HG02970 (cell line): ENCODE measurements at regions not wholly inside any gene's neighbourhood (a gene's known extent, or its start where the extent isn't known, plus 50 kb on each side); places are given as distances from the start of the nearest gene placed in this dataset.

Source experiments
- ATAC-seq: cut with Tn5 transposase; IDR thresholded peaks from one replicate; pipeline ENCODE4 v1.9.1; 2021; ENCODE audit warnings: mild to moderate bottlenecking, moderate library complexity, moderate number of reproducible peaks; ENCODE audit not compliant: unreplicated experiment, low FRiP score

GRCh38 chr16:80060470-80060869 lies 459.9 kb upstream of the MAF start:
- ATAC-seq: no peak

DNA sequence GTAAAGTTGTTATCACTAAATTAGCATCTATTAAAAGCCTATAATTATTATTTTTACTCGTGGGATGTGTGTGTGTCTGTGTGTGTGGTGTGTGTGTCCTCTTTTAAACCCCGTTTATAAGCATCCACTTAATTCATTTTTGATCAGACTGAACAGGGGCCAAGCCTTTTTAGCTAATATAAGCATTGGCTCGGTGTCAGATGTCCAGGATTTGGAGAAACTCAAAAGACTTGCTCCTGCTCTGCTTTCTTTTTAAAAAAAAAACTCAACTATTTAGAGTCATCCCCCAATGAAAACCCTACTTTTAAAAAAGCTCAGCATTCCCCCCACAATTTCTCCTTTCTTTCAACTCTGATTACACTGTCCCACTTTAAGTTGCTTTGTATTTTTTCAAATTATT lies 459.3 kb upstream of the MAF start:
- no peak for ATAC-seq

DNA sequence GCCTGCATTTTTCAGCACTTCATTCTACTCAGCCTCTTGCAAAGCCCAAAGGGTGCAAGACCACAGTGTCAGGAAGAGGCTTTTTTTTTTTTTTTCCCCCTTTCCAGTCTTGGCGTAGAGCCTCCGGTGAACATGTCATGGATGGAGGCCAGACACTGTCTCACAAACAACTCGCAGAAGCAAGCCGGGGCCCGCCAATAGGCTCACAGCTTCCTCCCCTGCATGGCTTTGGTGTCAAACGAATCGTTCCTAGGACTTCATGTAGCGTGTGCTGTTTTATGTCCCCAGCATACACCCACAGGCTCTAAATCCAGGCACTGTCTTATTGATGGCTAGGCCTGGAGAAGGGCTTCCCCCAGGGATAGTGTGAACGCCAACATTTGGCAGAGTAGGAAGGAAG lies 457.7 kb upstream of the MAF start:
- no peak for ATAC-seq

DNA sequence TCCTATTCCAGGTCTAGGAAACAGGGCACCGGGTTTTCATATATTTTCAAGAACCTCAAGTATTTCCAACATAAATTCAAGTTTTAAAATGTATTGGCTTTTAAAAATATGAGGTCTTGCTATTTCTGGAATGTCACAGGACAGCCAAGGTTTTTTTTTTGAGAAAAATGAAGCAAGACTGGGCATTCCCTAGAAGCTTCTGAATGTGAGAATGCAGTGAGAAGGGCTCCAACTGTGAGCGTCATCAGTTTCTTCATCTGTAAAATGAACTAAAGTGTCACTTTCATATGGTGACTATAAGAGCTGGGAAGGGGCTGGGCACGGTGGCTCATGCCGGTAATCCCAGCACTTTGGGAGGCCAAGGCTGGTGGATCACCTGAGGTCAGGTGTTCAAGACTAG lies 455.8 kb upstream of the MAF start:
- ATAC-seq: no peak

GRCh38 chr16:80055831-80056230 lies 455.3 kb upstream of the MAF start:
- ATAC-seq: no peak

DNA sequence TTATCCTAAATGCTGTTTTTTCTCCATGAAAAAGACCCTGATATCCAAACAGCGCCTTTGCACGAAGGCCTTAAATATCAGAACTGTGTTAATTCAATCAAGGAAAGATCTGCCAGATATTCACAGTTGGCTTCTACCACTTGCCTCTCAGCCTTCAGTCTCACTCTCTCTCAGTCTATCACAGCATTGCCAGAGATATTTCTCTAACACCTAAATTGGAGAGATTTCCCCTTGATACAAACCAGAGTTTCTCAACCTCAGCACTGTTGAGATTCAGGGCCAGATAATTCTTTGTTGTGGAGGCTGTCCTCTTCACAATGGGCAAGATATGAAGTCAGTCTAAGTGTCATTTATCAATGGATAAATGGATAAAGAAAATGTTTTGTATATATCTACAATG lies 454.1 kb upstream of the MAF start:
- ATAC-seq: no peak

DNA sequence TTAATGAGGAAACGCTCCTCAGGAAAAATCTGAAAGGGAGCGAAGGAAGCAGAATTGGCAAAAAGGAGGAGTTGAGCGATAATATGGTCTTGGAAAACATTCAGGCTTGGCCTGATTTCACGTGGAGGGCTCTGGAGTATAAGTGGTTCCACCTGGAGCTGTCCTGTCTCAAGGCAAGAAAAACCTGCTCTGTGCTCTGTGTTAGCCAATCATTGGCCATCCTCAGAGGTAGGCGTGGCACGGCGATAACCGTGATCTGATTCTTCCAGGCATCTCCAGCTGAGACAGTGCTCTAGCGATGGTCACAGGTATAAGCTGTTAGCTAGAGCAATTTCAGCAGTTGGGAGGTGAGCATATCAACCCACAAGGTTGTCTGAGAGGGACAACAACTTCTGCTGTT lies 450.5 kb upstream of the MAF start:
- ATAC-seq: no peak

GRCh38 chr16:80048250-80048649 lies 447.7 kb upstream of the MAF start:
- no peak for ATAC-seq

DNA sequence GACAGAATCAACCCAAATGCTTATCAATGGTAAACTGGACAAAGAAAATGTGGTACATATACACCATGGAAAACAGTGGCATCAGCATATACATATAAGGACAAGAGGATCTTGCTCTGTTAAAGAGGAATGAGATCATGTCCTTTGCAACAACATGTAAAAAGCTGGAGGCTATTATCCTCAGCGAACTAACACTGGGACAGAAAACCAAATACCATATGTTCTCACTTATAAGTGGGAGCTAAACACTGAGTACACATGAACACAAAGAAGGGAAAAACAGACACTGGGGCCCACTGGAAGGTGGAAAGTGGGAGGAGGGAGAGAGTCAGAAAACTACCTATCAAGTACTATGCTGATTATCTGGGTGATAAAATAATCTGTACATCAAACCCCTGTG lies 447.3 kb upstream of the MAF start:
- ATAC-seq: no peak

DNA sequence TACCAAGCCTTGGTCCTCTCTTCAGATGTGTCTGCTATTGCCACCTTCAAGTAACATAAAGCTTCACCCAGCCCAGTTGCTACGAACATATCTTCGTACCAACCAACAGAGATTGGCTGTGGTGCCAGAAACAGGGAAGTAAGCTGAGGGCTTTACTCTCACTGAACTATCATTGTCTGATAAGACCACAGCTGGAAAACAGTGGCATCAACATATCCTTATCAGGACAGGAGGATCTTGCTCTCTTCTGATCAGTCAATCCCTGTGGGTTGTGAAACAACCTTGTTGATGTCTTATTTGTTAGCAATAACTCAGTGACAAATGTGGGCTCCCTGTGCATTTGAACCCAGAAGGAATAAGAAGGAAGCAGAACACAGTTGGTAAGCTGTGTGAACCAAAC lies 446.3 kb upstream of the MAF start:
- ATAC-seq: no peak

DNA sequence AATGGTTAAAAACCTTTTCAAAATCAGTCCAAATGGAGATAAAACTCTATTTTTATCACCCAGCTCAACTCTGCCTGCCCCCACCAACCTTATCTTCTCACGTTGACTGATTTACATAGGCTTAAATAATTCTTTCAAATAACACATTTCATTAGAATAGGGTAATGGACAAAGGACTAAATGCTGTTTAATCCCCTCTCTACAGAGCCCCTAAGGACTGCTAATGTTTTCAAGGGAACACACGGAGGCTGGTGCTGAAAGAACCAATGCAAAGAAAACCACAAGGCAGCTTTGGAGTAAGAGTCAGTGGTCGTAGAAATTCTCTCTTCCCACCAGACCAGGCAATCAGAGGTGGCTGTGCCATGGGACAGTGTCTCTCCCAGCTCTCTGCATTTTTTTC lies 445.7 kb upstream of the MAF start:
- no peak for ATAC-seq

- ATAC-seq: no peak
These were observed 445.3 kb upstream of the MAF start for GRCh38 chr16:80045861-80046260.

DNA sequence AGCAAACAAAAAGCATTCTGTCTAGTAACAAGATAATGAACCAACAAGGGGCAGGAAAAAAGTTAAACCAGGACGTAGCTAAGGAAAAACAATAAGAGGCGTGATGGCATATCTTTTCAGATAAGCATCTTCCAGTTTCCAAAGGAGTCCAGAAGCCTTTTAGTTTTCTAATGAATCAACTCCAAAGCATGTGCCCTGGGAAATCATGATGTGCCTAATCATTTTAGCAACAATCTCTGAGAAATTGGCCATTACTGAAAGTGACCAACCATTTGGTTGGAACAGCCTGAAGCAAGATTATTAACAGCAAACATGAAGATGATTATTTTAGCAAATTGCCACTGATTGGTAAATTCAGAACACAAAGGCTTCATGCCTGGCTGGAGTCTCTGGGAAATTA lies 440.9 kb upstream of the MAF start:
- ATAC-seq: no peak

DNA sequence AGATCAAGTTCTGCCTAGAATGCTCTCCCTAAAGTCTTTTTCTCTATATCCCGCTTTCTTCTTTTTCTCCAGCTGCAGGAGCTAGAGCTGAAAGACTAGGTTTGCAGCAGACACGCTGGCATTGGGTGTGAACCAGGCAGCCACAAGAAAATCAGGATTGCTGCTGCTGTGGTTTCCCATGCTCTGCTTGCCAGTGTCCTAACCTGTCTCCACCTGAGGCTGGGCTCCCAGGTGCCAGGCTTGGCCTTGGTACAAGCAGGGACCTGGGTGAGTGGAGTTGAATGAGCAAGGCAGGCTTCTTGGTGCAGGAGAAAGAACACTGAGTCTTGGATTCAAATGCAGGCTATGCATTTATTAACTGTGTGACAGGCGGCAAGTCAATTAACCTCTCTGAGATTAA lies 440.3 kb upstream of the MAF start:
- no peak for ATAC-seq

GRCh38 chr16:80040413-80040812 lies 439.9 kb upstream of the MAF start:
- ATAC-seq: no peak

- no peak for ATAC-seq
These were observed 439.2 kb upstream of the MAF start for GRCh38 chr16:80039777-80040176.

GRCh38 chr16:80038566-80038965 lies 438.0 kb upstream of the MAF start:
- no peak for ATAC-seq

DNA sequence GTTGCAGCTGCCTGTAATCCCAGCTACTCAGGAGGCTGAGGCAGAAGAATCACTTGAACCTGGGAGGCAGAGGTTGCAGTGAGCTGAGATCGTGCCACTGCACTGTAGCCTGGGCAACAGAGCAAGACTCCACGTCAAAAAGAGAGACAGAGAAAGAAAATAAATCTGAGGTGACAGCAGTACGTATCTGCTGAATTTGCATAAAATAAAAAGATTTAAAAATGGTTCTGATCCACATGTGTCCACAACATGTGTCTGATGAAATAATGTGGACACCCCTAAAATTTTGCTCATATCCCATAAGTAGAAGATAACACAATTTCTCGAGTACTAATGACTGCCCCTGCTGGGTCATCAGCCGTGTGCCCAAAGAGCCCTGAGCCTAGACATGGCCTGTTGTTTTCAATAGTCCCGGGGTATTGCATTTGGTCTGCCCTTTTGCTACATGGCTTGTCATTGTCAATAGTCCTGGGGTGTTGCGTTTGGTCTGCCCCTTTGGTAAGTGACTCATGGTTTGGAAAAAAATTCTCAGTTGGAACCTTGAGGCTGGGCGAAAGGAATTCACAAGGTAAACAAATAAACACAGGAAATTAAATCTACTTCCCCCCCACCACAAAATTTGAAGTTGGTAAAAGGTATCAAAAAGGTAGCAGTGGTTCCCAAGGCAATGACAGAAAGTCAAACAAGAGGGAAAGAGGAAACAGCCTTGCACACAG lies 434.6 kb upstream of the MAF start:
- no peak for ATAC-seq

- ATAC-seq: no peak
These were observed 433.9 kb upstream of the MAF start for GRCh38 chr16:80034469-80034826.

DNA sequence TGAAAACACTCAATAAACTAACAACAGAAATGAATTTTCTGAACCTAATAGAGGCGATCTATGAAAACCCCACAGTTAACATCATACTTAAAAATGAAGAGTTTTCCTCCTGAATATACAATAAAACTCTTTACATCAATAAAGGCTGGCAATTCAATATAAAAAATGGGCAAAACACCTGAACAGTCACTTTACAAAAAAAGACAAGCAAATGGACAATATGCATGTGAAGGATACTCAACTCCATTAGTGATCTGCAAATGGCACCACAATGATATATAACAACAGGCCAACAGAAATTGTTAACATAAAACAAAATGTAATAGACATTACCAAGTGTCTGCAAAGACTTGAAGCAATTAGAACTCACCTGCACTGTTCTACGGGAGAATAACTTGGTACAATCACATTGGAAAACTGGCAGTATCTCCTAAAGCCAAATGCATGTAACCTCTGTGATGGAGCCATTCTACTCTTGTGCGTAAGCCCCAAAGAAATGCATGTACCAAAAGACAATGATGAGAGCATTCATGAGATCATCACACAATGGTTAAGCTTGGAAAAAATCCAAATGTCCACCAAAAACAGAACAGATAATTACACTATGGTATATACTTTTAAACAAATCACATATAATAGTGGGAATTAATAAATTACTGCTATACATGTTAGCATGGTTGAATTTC lies 433.4 kb upstream of the MAF start:
- ATAC-seq: no peak

GRCh38 chr16:80029761-80030481 lies 429.4 kb upstream of the MAF start:
- no peak for ATAC-seq

GRCh38 chr16:80029381-80029630 lies 428.8 kb upstream of the MAF start:
- no peak for ATAC-seq
